Smooth muscle cell (in vitro differentiated cells): ENCODE measurements at regions not wholly inside any gene's neighbourhood (a gene's known extent, or its start where the extent isn't known, plus 50 kb on each side); places are given as distances from the start of the nearest gene placed in this dataset.

ENCODE experiments used
- DNase-seq: peaks from one replicate; lab custom pipeline; 2025; ENCODE audit not compliant: unreplicated experiment; lab: John Stamatoyannopoulos, UW
- H2AFZ ChIP-seq: fragments of 200-600 bp; sonication (generic); 2 replicates; pipeline ENCODE4 v1.6.0; 2016; ENCODE audit warnings: antibody characterized with exemption, low read depth, mild to moderate bottlenecking
- H3F3A ChIP-seq: fragments of 200-600 bp; sonication (generic); 2 replicates; pipeline ENCODE4 v1.6.0; 2017; ENCODE audit warnings: antibody characterized with exemption, low read depth
- H3K27ac ChIP-seq: fragments of 200-600 bp; sonication (generic); 2 replicates; pipeline ENCODE4 v1.5.1; 2016; ENCODE audit warnings: low read depth, mild to moderate bottlenecking
- H3K27me3 ChIP-seq: fragments of 200-600 bp; sonication (generic); 2 replicates; pipeline ENCODE4 v1.6.1; 2016; ENCODE audit warnings: low read depth, mild to moderate bottlenecking
- H3K36me3 ChIP-seq: fragments of 200-600 bp; sonication (generic); 2 replicates; pipeline ENCODE4 v1.5.1; 2016; ENCODE audit warnings: low read depth
- H3K4me1 ChIP-seq: fragments of 200-600 bp; sonication (generic); 2 replicates; pipeline ENCODE4 v1.5.1; 2016; ENCODE audit warnings: low read depth
- H3K4me2 ChIP-seq: fragments of 200-600 bp; sonication (generic); 2 replicates; pipeline ENCODE4 v1.6.0; 2016; ENCODE audit warnings: mild to moderate bottlenecking
- H3K4me3 ChIP-seq: fragments of 200-600 bp; sonication (generic); 2 replicates; pipeline ENCODE4 v1.5.1; 2016; ENCODE audit warnings: mild to moderate bottlenecking
- H3K79me2 ChIP-seq: fragments of 200-600 bp; sonication (generic); 2 replicates; pipeline ENCODE4 v1.6.0; 2016; ENCODE audit warnings: low read depth, mild to moderate bottlenecking
- H3K9ac ChIP-seq: fragments of 200-600 bp; sonication (generic); 2 replicates; pipeline ENCODE4 v1.6.0; 2016; ENCODE audit warnings: low read depth
- H3K9me3 ChIP-seq: fragments of 200-600 bp; sonication (generic); replicated peaks from 2 replicates; pipeline ENCODE4 v1.5.1; 2016; ENCODE audit warnings: low read depth
- H4K20me1 ChIP-seq: fragments of 200-600 bp; sonication (generic); 2 replicates; pipeline ENCODE4 v1.6.0; 2016; ENCODE audit warnings: low read depth
- WGBS: methylation state at CpG from one replicate; pipeline ENCODE4 v1.1.7; 2016; ENCODE audit warnings: low lambda C conversion rate; 5-methylcytosine and 5-hydroxymethylcytosine counted together
- TF ChIP-seq, protein P1 (sequence below): fragments of 200-600 bp; sonication (generic); IDR thresholded peaks from 2 replicates; pipeline ENCODE4 v1.5.1; 2017; ENCODE audit warnings: borderline replicate concordance, mild to moderate bottlenecking, antibody characterized with exemption; ENCODE audit not compliant: insufficient read depth, poor library complexity, severe bottlenecking

DNA sequence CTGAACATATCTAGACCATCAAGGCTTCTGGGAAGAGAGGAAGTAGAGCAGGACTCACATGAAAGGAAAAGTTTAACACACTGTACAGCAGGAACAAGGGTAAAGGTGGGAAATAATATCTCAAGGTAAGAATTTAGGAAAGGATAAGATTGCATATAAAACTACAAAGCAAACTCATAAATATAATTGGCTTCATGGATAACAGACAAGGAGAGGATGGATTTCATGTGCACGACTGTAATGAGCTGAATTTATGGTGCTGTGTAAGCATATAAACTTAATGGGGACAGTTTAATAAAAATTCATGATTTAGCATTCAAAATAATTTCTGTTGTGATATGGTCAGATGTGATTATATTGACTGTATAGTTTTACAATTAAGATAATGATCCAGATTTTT, 298.0 kb downstream of the GXYLT1 start:
- Histone ChIP-seq H3K36me3 (no peaks in the 10 kb centered on the region), H3K4me3 (no peak overlapping the region), H2AFZ (no peak overlapping the region), H3K4me1 (no peaks in the 10 kb centered on the region), H3K9ac (no peak overlapping the region), H4K20me1 (no peaks in the 10 kb centered on the region), H3K9me3 (peaks cover 4% of the 10 kb centered on the region), H3K27ac (no peak overlapping the region), H3K27me3 (no peaks in the 10 kb centered on the region), H3F3A (no peaks in the 10 kb centered on the region), H3K79me2 (no peaks in the 10 kb centered on the region), H3K4me2 (no peak overlapping the region)
- DNase-seq: no peak
- TF ChIP-seq, protein P1, sequence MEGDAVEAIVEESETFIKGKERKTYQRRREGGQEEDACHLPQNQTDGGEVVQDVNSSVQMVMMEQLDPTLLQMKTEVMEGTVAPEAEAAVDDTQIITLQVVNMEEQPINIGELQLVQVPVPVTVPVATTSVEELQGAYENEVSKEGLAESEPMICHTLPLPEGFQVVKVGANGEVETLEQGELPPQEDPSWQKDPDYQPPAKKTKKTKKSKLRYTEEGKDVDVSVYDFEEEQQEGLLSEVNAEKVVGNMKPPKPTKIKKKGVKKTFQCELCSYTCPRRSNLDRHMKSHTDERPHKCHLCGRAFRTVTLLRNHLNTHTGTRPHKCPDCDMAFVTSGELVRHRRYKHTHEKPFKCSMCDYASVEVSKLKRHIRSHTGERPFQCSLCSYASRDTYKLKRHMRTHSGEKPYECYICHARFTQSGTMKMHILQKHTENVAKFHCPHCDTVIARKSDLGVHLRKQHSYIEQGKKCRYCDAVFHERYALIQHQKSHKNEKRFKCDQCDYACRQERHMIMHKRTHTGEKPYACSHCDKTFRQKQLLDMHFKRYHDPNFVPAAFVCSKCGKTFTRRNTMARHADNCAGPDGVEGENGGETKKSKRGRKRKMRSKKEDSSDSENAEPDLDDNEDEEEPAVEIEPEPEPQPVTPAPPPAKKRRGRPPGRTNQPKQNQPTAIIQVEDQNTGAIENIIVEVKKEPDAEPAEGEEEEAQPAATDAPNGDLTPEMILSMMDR: no peak
- 94% methylated on average over 1 of the region's 1 CpG for WGBS

DNA sequence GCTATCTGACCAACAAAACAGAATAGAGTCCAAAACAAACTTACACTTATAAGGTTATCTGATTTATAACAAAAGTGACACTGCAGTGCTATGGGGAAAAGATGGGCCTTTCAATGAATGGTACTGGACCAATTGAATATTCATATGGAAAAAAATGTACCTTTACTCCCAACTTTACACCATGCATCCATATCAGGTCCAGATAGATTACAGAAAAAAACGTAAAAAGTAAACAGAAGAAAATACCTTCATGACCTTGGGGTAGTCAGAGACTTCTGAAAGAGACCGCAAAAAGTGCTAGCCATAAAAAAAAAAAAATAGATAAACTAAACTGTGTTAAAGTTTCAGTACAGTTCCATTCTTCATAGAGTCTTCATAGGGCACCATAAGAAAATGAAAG, 308.3 kb downstream of the GXYLT1 start:
- TF ChIP-seq, protein P1: no peak
- H2AFZ ChIP-seq: no peak overlapping the region
- H3K4me1 ChIP-seq: no peaks in the 10 kb centered on the region
- H3F3A ChIP-seq: no peaks in the 10 kb centered on the region
- H3K9me3 ChIP-seq: no peaks in the 10 kb centered on the region
- H3K9ac ChIP-seq: no peak overlapping the region
- no peak overlapping the region for H3K27ac ChIP-seq
- no peaks in the 10 kb centered on the region for H3K27me3 ChIP-seq
- DNase-seq: no peak
- no peak overlapping the region for H3K4me2 ChIP-seq
- H4K20me1 ChIP-seq: no peaks in the 10 kb centered on the region
- H3K36me3 ChIP-seq: no peaks in the 10 kb centered on the region
- H3K79me2 ChIP-seq: no peaks in the 10 kb centered on the region
- WGBS: 94% methylated on average over 2 of the region's 2 CpGs
- no peak overlapping the region for H3K4me3 ChIP-seq

DNA sequence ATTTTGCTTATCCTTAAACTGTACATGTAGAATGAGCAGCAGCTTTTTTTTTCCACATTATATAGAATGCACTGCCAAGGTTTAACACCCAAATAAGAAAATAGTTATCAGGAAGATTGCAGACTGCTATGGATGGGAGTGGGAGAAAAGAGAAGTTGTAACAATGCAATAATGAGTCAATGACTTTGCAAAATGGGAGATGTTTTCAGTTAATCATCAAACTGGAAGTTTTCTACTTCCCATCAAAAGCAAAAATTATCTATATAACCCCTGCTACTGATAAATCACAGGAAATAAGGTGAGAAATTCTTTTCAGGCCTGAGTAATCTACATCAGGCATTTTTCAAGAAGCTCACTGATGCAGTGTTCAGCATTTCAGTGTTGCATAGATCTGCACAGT, 309.1 kb downstream of the GXYLT1 start:
- TF ChIP-seq, protein P1: no peak
- no peaks in the 10 kb centered on the region for H3K9me3 ChIP-seq
- H3K79me2 ChIP-seq: no peaks in the 10 kb centered on the region
- H3K27me3 ChIP-seq: no peaks in the 10 kb centered on the region
- H3K27ac ChIP-seq: no peak overlapping the region
- no peaks in the 10 kb centered on the region for H3F3A ChIP-seq
- no peak for DNase-seq
- no peaks in the 10 kb centered on the region for H3K36me3 ChIP-seq
- H3K4me3 ChIP-seq: no peak overlapping the region
- H4K20me1 ChIP-seq: no peaks in the 10 kb centered on the region
- no peak overlapping the region for H3K9ac ChIP-seq
- no peaks in the 10 kb centered on the region for H3K4me1 ChIP-seq
- no peak overlapping the region for H3K4me2 ChIP-seq
- no peak overlapping the region for H2AFZ ChIP-seq

DNA sequence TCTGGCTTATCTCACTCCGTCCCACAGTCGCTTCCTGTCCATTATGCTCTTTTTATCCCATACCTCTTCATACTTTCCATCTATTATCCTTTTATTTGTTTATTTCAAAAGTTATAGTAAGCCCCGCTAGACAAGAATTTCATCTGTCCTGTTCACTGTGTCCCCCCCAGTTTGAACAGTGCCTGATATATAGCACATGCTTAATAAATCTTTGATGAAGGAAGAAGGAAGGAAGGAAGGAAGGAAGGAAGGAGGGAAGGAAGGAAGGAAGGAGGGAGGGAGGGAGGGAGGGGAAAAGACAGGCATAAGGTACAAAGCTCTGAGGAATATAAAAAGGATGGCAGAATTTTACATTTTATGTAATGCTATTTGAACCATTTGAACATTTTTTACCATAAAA, 324.7 kb downstream of the GXYLT1 start:
- no peak for DNase-seq
- WGBS: 95% methylated on average over 3 of the region's 3 CpGs
- H3K4me2 ChIP-seq: no peak overlapping the region

More for the DNA sequence above, 324.7 kb downstream of the GXYLT1 start:
- Histone ChIP-seq H3K4me3 (no peak overlapping the region), H3K36me3 (no peaks in the 10 kb centered on the region), H3K4me1 (no peaks in the 10 kb centered on the region), H3K27ac (no peak overlapping the region), H4K20me1 (no peaks in the 10 kb centered on the region), H3K27me3 (no peaks in the 10 kb centered on the region), H2AFZ (no peak overlapping the region), H3K9ac (no peak overlapping the region), H3F3A (no peaks in the 10 kb centered on the region), H3K79me2 (no peaks in the 10 kb centered on the region), H3K9me3 (no peaks in the 10 kb centered on the region)
- TF ChIP-seq, protein P1: no peak
